GM12878 (cell line): ENCODE measurements at regions not wholly inside any gene's neighbourhood (a gene's known extent, or its start where the extent isn't known, plus 50 kb on each side); places are given as distances from the start of the nearest gene placed in this dataset.

Source experiments
- ATAC-seq: fragments of 200-7000 bp; cut with Tn5 transposase; 3 replicates; pipeline ENCODE4 v1.9.1; 2020; ENCODE audit warnings: mild to moderate bottlenecking, moderate library complexity
- BruUV-seq: library from RNA; stranded (reverse); fragments of 400-500 nt; replicated peaks from 2 replicates; lab custom pipeline; 2021; lab: Mats Ljungman, UMichigan
- CTCF ChIA-PET: fragments of 300-600 bp; sonication (Branson Sonifier 250); formaldehyde crosslinking; extraction: SDS; loops from one replicate; lab custom pipeline; 2021; ENCODE audit warnings: inconsistent platforms; lab: Yijun Ruan, JAX
- POLR2A ChIA-PET: fragments of 350-600 bp; formaldehyde crosslinking; extraction: SDS; loops from one replicate; lab custom pipeline; 2021; ENCODE audit warnings: inconsistent platforms; lab: Charles Lee
- RAD21 ChIA-PET: fragments of 300-600 bp; sonication (Branson Sonifier 250); formaldehyde crosslinking; loops from one replicate; lab custom pipeline; 2023; ENCODE audit warnings: antibody characterized with exemption; ENCODE audit not compliant: unreplicated experiment; lab: Charles Lee
- SMC1A ChIA-PET: fragments of 300-600 bp; sonication (Branson Sonifier 250); formaldehyde crosslinking; loops from one replicate; lab custom pipeline; 2023; ENCODE audit not compliant: unreplicated experiment, uncharacterized antibody; lab: Charles Lee
- DNase-seq: peaks from one replicate; pipeline ENCODE4 v3.0.0-alpha.2; 2011; ENCODE audit warnings: low read depth, low spot score
- FAIRE-seq: peaks from 3 replicates; lab custom pipeline; 2011; peaks lifted over from hg19 to GRCh38; lab: Jason Lieb, UNC
- H2AFZ ChIP-seq: 2 replicates; pipeline ENCODE4 v1.6.0; 2011; ENCODE audit warnings: low read depth, low read length, control low read depth; ENCODE audit not compliant: control insufficient read depth
- H3K27ac ChIP-seq: 2 replicates; pipeline ENCODE4 v1.5.1; 2011; ENCODE audit warnings: control low read depth; ENCODE audit not compliant: control insufficient read depth, insufficient read depth
- H3K27me3 ChIP-seq, 2 experiments: replicated peaks in 1 of 2; 2 replicates each; pipeline versions ENCODE4 v1.6.0 to v1.6.1; 2011; ENCODE audit warnings: low read length in 1 of 2; ENCODE audit not compliant: control insufficient read depth in 2 of 2, insufficient read depth in 2 of 2
- H3K36me3 ChIP-seq, 2 experiments: 2 replicates each; pipeline ENCODE4 v1.5.1; 2011; ENCODE audit warnings: low read length in 1 of 2; ENCODE audit not compliant: control insufficient read depth in 2 of 2, insufficient read depth in 2 of 2
- H3K4me1 ChIP-seq: 2 replicates; pipeline ENCODE4 v1.6.1; 2011; ENCODE audit warnings: mild to moderate bottlenecking, low read length, moderate library complexity, mixed read lengths; ENCODE audit not compliant: control insufficient read depth, insufficient read depth
- H3K4me2 ChIP-seq: 2 replicates; pipeline ENCODE4 v1.6.0; 2011; ENCODE audit warnings: control low read depth; ENCODE audit not compliant: control insufficient read depth, insufficient read depth
- H3K4me3 ChIP-seq: fragments of 200-600 bp; sonication (generic); 2 replicates; pipeline ENCODE4 v1.5.1; 2016
- H3K79me2 ChIP-seq: 2 replicates; pipeline ENCODE4 v1.6.0; 2011; ENCODE audit warnings: low read length; ENCODE audit not compliant: control insufficient read depth, insufficient read depth
- H3K9ac ChIP-seq: 2 replicates; pipeline ENCODE4 v1.8.0; 2011; ENCODE audit warnings: low read length, control low read depth, mixed read lengths; ENCODE audit not compliant: control insufficient read depth, insufficient read depth
- H3K9me3 ChIP-seq: replicated peaks from 3 replicates; pipeline ENCODE4 v1.5.1; 2011; ENCODE audit warnings: mild to moderate bottlenecking, low read length; ENCODE audit not compliant: control insufficient read depth, insufficient read depth
- H4K20me1 ChIP-seq: 2 replicates; pipeline ENCODE4 v1.6.0; 2011; ENCODE audit not compliant: control insufficient read depth, insufficient read depth
- ATF2 ChIP-seq: IDR thresholded peaks from 2 replicates; pipeline ENCODE4 v1.6.1; 2012; ENCODE audit warnings: low read length, inconsistent platforms
- CBFB ChIP-seq: IDR thresholded peaks from 2 replicates; pipeline ENCODE4 v1.6.1; 2016; ENCODE audit warnings: antibody characterized with exemption, low read depth
- E2F4 ChIP-seq: IDR thresholded peaks from 2 replicates; pipeline ENCODE4 v1.6.1; 2012; ENCODE audit warnings: low read depth, low read length, improper control_type of control experiment
- GABPA ChIP-seq: IDR thresholded peaks from 2 replicates; pipeline ENCODE4 v1.6.1; 2014; ENCODE audit warnings: antibody characterized with exemption, low read depth, mild to moderate bottlenecking, inconsistent platforms
- JUND ChIP-seq: IDR thresholded peaks from 2 replicates; pipeline ENCODE4 v1.6.1; 2012; ENCODE audit warnings: low read depth, mild to moderate bottlenecking, low read length, improper control_type of control experiment, moderate library complexity
- MXI1 ChIP-seq: fragments of 150-350 bp; IDR thresholded peaks from 2 replicates; pipeline ENCODE4 v1.6.1; 2011; ENCODE audit warnings: low read depth, mild to moderate bottlenecking, inconsistent platforms, low read length, improper control_type of control experiment
- MYC ChIP-seq: IDR thresholded peaks from 2 replicates; pipeline ENCODE4 v1.6.1; 2011; ENCODE audit warnings: mild to moderate bottlenecking, low read length, moderate library complexity, inconsistent platforms; ENCODE audit not compliant: insufficient read depth, insufficient replicate concordance, insufficient read length, severe bottlenecking
- SIN3A ChIP-seq: IDR thresholded peaks from 2 replicates; pipeline ENCODE4 v1.6.1; 2012; ENCODE audit warnings: low read depth, low read length, improper control_type of control experiment
- STAT3 ChIP-seq: IDR thresholded peaks from 2 replicates; pipeline ENCODE4 v1.6.1; 2011; ENCODE audit warnings: low read depth, low read length, improper control_type of control experiment
- ZBTB40 ChIP-seq: fragments of 450-650 bp; IDR thresholded peaks from 2 replicates; pipeline ENCODE4 v1.6.1; 2016; ENCODE audit warnings: mild to moderate bottlenecking, moderate library complexity, borderline replicate concordance
- WGBS: methylation state at CpG from one replicate; pipeline ENCODE4 v1.1.6; 2016; ENCODE audit warnings: low lambda C conversion rate; ENCODE audit not compliant: insufficient replicate concordance, insufficient coverage; ENCODE audit errors: missing lambda C conversion rate; 5-methylcytosine and 5-hydroxymethylcytosine counted together
- in situ Hi-C: fragments of 300-500 bp; cut with MboI; formaldehyde crosslinking; loops from 9 replicates; pipeline ENCODE4 v1.14.3; 2018; ENCODE audit warnings: mixed read lengths
- intact Hi-C: fragments of 100-400 bp; cut with micrococcal nuclease; formaldehyde crosslinking; loops from one replicate; pipeline ENCODE4 v1.14.2; 2022; ENCODE audit not compliant: unreplicated experiment

GRCh38 chr1:59151387-59151761, 145.5 kb upstream of the FGGY start:
- in situ Hi-C loops (no loop called here), intact Hi-C loops (no loop called here)
- Histone ChIP-seq H3K27me3 (no peaks in the 10 kb centered on the region), H3K79me2 (no peaks in the 10 kb centered on the region), H3K36me3 (no peaks in the 10 kb centered on the region), H3K4me2 (no peak overlapping the region), H3K4me3 (no peak overlapping the region), H3K9me3 (no peaks in the 10 kb centered on the region), H2AFZ (no peak overlapping the region), H4K20me1 (no peaks in the 10 kb centered on the region), H3K4me1 (peaks cover 18% of the 10 kb centered on the region), H3K27ac (no peak overlapping the region), H3K9ac (0 out of 2 replicates have a peak overlapping the region, but pooled peaks have one; percentile 4)
- ChIA-PET RAD21 (interaction anchor here (1.1 to 1.9 kb wide), 5 partner anchors 9 to 547 kb away, joined by 3 to 7 read pairs (median 5); no protein-coding TSS in a partner anchor), CTCF (interaction anchor here (0.6 to 1.4 kb wide), 3 partner anchors 65 to 661 kb away, joined by 3 read pairs; no protein-coding TSS in a partner anchor), SMC1A (interaction anchor here (0.6 to 1.3 kb wide), 6 partner anchors 9 to 629 kb away, joined by 3 to 4 read pairs (median 3); no protein-coding TSS in a partner anchor), POLR2A (interaction anchor here (0.7 kb wide), 1 partner anchor 370 kb away, joined by 3 read pairs; no protein-coding TSS in a partner anchor)
- BruUV-seq: no TSS peak
- TF ChIP-seq MYC: no peak
- no peak for TF ChIP-seq CBFB
- 0 out of 2 replicates have a peak, but pooled peaks have one; percentile 1 for TF ChIP-seq MXI1
- ATAC-seq (no peak), FAIRE-seq (no peak), DNase-seq (no peak)
- WGBS: 73% methylated on average over 4 of the region's 4 CpGs

GRCh38 chr1:59151860-59152259, 145.0 kb upstream of the FGGY start:
- H3K9me3 ChIP-seq: no peaks in the 10 kb centered on the region
- H3K36me3 ChIP-seq: no peaks in the 10 kb centered on the region
- no TSS peak for BruUV-seq
- H4K20me1 ChIP-seq: no peaks in the 10 kb centered on the region
- H2AFZ ChIP-seq: no peak overlapping the region
- ChIA-PET POLR2A (interaction anchor here (0.7 kb wide), 1 partner anchor 371 kb away, joined by 3 read pairs; no protein-coding TSS in a partner anchor), RAD21 (interaction anchor here (1.0 to 1.9 kb wide), 3 partner anchors 9 to 141 kb away, joined by 3 to 5 read pairs (median 5); no protein-coding TSS in a partner anchor), SMC1A (interaction anchor here (0.6 to 1.3 kb wide), 4 partner anchors 9 to 636 kb away, joined by 3 to 4 read pairs (median 3); no protein-coding TSS in a partner anchor), CTCF (interaction anchor here (1.2 to 1.4 kb wide), 2 partner anchors 9 to 64 kb away, joined by 3 read pairs; no protein-coding TSS in a partner anchor)
- WGBS: 88% methylated on average over 1 of the region's 1 CpG
- no peak overlapping the region for H3K4me3 ChIP-seq
- no peak overlapping the region for H3K9ac ChIP-seq
- H3K4me2 ChIP-seq: no peak overlapping the region
- H3K79me2 ChIP-seq: no peaks in the 10 kb centered on the region
- no peak for ATAC-seq
- H3K27me3 ChIP-seq: no peaks in the 10 kb centered on the region
- in situ Hi-C loops: no loop called here
- DNase-seq: no peak
- H3K4me1 ChIP-seq: peaks cover 16% of the 10 kb centered on the region
- H3K27ac ChIP-seq: no peak overlapping the region
- intact Hi-C loops: no loop called here
- no peak for FAIRE-seq
- TF ChIP-seq GABPA (no peak), JUND (no peak), ZBTB40 (no peak), SIN3A (no peak), E2F4 (no peak), STAT3 (no peak), ATF2 (no peak)
